Stimulated activated CD8-positive, alpha-beta memory T cell treated with anti-CD3 and anti-CD28 coated beads, Interleukin-15, amount 100 ng/mL, for 48 hours (primary cell): ENCODE measurements at regions not wholly inside any gene's neighbourhood (a gene's known extent, or its start where the extent isn't known, plus 50 kb on each side); places are given as distances from the start of the nearest gene placed in this dataset.
"Not testable (repeated sequence)": the region's sequence is repeated elsewhere in the genome, so short reads cannot be mapped to it uniquely, and the experiment has no call there.

Experiments
- DNase-seq, 2 donors: peaks; one replicate each; pipeline ENCODE4 v3.0.0-alpha.2; 2020; ENCODE audit warnings: low read depth in 2 of 2

- DNase-seq = no peak
Measured at GRCh38 chr13:110044551-110045111, 258.2 kb upstream of the IRS2 start.

DNA sequence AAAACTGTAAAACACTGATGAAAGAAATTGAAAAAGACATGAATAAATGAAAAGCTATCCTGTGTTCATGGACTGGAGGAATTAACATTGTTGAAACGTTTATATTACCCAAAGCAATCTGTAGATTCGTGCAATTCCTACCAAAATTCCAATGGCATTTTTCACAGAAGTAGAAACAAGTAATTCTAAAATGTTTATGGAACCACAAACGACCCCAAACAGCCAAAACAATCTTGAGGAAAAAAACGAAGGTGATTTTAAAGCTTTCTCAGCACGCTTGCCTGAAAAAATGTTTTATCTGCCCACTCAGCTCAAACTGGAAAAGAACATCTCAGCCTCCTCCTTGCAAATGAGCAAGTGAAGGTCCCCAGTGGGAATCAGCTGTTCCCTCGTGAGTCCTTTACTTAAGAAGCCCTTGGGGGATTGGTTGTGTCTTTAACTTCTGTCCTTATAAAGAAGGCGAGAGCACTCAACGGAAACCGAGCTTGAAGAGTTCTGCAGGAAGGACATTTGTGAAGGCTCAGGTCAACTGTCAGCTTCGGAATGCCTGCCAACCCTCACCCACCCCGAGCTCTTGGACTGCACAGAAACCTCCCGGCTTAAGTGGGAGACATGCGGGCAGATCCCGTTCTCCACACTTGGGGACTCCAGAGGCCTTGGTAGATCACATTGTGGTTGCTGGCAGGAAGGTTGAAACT, 256.0 kb upstream of the IRS2 start:
- no peak for DNase-seq

GRCh38 chr13:110041638-110042037, 255.3 kb upstream of the IRS2 start:
- DNase-seq = not testable (repeated sequence)

GRCh38 chr13:110037925-110038573, 251.7 kb upstream of the IRS2 start:
- DNase-seq = no peak

DNA sequence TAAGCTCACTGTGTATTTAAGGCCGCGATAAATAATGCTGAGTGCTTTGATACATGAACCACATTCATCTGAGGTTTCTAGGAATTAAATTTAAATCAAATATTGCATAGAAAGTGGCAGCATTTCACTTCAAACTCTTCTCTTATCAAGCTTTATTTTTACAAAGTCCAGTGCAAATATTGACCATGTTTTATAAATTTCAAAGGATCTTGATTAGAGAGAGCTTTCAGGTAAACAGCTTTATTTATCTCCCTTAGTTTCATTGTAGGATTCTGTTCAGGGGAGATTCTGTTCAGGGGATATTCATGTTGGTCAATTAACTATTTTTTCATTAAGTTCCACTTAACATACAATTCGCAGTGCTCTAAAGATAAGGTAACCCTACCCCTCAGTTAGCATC, 249.7 kb upstream of the IRS2 start:
- no peak for DNase-seq

DNA sequence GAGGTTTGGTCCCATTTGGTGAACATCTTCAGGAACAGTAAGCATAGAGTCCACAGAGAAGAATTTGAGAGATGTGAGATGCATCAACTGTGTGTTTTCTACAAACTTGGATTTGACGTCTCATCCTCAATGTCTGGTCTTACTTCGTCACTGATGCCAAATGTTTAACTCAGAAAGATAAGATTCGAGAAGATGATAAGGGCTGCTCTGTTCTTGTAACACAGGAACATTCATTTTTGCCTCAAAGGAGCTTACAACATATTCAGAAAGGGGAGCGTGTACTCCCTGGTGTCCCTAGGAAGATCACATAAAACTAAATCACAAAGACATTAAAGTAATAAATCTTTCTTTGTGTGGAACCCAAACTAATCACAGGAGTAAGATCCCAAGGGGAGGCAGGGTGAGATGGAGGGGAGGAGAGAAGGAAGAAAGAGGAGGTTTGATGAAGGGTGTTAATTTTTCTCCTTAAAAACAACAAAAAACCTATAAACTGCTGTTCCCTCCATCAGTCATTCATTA, 247.7 kb upstream of the IRS2 start:
- no peak for DNase-seq

- no peak for DNase-seq
Measured at GRCh38 chr13:110032969-110033368, 246.6 kb upstream of the IRS2 start.

- no peak for DNase-seq
Measured at GRCh38 chr13:110030394-110030928, 244.1 kb upstream of the IRS2 start.

DNA sequence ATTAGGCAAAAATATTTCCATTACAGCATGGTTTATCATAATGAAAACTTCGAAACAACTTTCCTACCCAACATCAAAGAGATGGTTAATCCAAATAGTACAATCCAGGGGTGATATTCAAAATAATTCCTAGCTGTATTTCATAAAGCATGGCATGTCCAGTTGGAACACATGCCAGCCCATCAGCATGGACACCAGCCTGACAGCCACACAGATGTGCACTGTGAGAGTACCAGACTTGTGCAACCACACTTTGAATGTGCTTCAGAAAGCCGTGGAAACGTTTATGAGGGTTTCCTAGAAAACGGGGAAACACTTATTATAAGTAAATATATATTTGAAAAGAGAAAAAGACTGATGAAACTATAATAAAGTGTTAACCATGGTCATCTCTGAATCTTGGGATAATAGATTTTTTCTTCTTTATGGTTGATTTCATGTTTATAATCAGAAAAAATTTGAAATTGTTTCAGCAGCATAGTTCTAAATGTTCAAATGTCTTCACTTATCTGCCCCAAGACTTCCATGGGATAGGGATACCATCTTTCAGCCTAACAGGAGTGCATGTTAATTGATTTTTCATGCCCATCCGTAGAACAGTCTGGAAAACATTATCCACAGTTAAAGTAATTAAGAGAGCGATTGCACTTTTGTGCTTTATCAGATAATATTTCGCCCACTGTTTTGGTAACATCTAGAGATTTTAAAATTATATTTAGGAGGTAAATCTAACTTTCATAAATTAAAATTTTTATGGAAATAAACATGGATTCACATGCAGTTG, 242.6 kb upstream of the IRS2 start:
- no peak for DNase-seq

- no peak for DNase-seq
Measured at GRCh38 chr13:110028311-110028710, 241.9 kb upstream of the IRS2 start.

DNA sequence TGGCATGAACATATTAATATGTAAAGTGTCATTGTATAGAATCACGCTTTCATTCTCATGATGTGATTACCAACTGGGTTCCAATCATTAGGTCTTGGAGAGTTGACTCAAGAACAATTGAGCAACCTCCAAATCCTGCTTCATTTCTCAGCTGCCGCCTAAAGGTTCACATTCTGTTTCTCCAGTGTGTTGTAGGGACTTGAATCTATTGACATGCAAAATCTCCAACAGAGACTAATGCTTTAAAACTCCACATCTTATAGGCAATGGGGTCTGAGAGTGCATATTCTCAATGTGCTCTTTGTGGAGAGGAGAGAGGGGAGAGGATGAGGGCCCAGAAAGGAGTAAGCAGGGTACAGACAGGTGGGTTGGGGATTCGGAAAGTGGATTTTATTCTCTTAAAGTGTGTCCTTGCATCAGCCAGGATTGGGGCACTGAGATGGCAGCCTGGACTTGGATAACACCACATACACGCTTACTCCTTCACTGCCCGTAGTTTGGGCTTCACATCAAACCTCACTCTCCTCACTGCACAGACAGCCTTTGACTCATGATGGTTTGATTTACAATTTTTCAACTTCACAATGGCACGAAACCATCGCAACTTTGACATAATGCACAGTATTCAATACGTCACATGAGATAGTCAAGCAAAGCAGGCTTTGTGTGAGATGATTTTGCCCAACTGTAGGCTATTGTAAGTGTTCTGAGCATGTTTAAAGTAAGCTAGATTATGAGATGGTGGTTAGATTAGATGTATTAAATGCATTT, 241.3 kb upstream of the IRS2 start:
- no peak for DNase-seq

DNA sequence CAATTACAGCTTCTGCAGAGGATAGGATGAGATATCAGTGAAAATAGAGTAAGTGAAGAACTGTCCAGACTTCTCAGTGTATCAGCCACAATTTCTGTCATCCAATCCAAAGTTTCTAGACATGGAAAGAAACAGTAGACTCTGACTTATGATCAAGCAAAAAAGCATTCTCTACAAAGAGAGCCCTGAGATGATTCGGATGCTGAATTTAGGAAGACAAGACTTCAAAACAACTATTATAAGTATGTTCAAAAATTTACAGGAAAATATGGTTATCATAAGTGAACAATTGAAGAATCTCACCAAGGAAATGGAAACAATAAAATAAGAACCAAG, 238.2 kb upstream of the IRS2 start:
- no peak for DNase-seq

DNA sequence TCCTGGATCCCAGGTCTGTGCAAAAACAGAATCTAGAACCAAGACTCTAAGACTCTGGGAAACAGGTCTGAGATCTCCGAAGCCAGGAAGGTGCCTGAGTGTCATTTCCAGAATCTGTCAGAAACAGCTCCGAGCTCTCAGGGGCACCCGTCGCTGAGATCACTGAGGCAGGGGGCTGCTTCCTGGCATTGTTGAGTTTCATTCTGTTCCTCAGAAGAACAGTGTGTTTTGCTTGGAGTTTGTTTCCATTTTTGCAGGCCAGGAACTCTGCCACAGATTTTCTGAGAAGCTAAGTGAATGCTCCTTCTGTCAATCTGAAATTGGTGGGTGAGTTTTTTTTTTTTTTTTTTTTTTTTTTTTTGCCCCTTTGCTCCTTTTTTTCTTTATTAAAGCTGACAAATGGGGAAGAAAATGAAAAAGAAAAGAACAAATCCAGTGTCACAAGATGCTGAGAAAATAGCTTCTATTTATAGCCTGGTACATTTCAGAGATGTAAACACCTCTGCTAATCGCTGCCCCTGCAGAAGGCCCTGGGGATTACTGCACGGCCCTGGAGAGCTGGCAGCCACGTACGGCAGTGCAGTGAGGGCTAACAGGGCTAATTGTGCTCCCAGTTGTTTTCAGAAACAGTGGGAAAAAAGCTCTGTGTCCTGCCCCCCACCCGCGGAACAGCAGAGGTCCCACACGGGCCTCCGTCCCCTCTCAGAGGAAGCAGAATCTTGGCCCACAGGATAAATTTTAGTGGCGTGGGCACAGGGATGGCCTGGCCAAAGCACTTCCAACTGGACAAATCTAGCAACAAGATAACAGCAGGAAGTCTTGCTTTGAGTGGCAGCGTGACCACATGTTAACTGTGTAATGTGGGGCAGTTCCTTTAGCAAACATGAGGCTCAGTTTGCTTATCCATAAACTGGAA, 237.6 kb upstream of the IRS2 start:
- no peak for DNase-seq

- no peak for DNase-seq
Measured at GRCh38 chr13:110018009-110018408, 231.6 kb upstream of the IRS2 start.

DNA sequence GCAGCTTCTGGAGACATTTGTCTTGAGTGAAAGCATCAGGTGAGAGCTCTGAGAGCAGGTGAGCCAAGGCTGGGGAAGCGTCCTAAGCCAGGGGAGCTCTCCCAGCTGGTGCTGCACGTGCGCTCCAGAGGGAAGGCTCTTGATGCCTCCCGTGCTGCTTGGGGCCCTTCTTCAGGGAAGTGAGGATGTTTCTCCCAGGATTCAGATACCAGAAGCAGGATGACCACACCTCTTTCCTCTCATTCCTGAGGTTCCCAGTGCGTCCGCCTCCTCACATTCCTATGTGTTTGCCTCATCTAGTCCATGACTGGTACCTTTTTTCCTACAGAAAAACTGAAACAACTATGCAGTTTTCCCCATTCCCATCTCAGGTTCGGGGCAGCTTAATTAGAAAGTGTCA, 231.0 kb upstream of the IRS2 start:
- no peak for DNase-seq

DNA sequence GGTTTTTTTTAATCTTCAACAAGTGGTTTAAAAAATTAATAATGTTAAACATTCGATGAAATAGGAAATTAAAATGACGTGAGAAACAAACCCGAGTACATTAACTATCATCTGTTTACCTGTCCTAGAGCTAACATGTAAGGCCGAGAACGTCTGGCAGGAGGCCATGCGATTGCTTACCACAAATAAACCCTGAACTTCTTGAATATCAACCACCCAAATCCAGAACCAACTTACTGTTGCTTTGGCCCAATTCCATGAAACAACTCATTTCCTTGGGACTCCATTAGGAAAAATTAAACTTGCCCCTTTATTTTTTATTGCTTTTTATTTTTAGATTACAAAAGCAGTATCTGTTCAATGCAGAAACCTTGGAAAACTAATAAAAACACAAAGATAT, 228.9 kb upstream of the IRS2 start:
- DNase-seq = no peak

DNA sequence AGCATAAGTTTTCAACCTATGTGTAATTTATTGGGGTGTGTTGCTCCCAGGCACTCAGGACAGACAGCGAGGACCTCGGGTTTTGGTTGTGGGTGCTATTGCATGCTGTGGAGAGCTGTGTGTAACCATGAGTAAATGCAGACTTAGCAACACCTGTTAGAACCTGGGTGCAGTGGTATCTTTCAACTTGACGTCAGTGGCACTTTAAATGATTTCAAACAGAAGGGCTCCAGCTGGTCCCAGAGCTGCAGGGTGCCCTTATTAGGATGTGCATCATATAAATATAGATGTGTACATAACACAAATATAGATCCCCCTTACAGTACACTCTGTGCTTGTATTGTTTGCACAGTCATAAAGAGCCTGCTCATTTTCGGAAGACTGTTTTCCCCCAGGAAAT, 228.3 kb upstream of the IRS2 start:
- no peak for DNase-seq

DNA sequence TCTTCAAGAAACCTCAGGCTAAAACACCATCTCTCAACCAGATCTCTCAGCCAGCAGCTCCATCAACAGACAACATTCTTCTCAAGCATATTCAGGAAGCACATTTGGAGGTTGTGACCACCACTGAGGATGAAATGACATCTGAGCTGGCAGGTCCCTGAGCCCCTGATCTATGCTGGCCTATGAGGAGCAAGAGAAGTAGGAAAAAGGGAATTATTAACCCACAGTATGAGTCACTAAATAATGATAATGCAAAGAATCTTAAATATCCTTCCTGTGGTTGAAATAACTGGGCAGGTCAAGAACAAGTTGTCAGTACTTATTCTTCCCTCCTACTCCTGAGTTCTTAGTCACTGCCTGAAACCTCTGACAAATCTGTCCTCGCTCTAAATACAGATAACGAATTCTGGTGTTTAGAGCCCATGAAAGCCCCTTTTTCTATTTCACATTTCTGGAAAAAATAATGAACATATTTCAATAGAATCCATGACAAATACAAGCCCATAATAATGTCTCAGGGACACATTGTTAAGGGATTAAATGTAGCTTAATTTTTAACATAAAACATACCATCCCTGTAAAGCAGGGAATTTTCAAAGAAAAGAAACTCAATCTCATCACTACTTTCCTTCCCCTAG, 225.8 kb upstream of the IRS2 start:
- DNase-seq = no peak

DNA sequence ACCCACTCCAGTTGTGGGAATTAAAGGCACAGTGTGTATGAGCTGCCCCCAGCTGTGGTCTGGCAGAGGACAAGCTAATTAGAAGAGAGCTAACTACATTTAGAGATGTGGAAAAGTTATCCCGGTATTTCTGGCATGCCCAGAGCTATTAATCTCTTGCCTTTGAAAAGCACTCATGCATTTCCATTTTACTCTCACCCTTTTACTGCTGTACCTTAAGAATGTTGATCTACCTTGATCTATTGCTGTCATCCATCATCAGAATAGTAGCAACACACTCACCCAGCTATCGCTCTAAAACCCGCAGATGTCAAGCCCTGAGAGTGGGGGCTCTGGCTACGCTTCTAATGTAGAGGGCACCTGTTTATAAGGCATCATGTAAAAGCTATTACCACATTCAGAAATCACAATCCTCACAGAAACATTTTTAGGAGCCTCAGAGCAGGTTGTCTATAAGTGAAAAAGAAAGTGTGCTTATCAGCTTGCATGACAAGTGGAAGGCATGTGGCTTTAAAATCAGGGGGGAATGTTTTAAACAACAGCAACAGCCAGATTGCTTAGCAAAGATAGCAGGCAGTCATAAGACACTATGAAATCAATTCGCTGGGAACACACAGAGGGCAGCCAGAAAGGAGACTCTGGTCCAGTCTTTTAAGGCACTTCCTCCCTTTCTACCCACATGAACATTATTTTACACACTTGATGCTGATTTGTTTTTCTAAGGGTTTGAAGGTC, 224.2 kb upstream of the IRS2 start:
- DNase-seq = no peak
